BLaER1 treated with 17β-estradiol and CSF1 and Interleukin-3, amounts not matched to agents 10 nM and 100 nM (cell line): ENCODE measurements at regions not wholly inside any gene's neighbourhood (a gene's known extent, or its start where the extent isn't known, plus 50 kb on each side); places are given as distances from the start of the nearest gene placed in this dataset.

Experiments used
- H3K27ac ChIP-seq, 11 experiments: shearing (Covaris generic); formaldehyde crosslinking; 2 replicates each; pipeline ENCODE4 v1.8.1; 2022
- H3K27me3 ChIP-seq, 11 experiments: shearing (Covaris generic); formaldehyde crosslinking; 2 replicates each; pipeline ENCODE4 v1.8.1; 2022
- H3K36me3 ChIP-seq, 11 experiments: shearing (Covaris generic); formaldehyde crosslinking; 2 replicates each; pipeline ENCODE4 v1.8.1; 2022
- H3K4me1 ChIP-seq, 10 experiments: shearing (Covaris generic); formaldehyde crosslinking; 2 replicates each; pipeline ENCODE4 v1.8.1; 2022
- H3K4me2 ChIP-seq, 11 experiments: shearing (Covaris generic); formaldehyde crosslinking; 2 replicates each; pipeline ENCODE4 v1.8.1; 2022
- H3K4me3 ChIP-seq, 10 experiments: shearing (Covaris generic); formaldehyde crosslinking; 2 replicates each; pipeline ENCODE4 v1.8.1; 2022
- H3K9ac ChIP-seq, 11 experiments: shearing (Covaris generic); formaldehyde crosslinking; 2 replicates each; pipeline ENCODE4 v1.8.1; 2022
- H3K9me3 ChIP-seq, 11 experiments: shearing (Covaris generic); formaldehyde crosslinking; replicated peaks in 1 of 11; 2 replicates each; pipeline ENCODE4 v1.8.1; 2022
- H4K20me1 ChIP-seq, 11 experiments: shearing (Covaris generic); formaldehyde crosslinking; 2 replicates each; pipeline ENCODE4 v1.8.1; 2022
- Cebpa-rat ChIP-seq, 11 experiments: shearing (Covaris generic); IDR thresholded peaks; 2 replicates each; pipeline ENCODE4 v1.8.1; 2022

DNA sequence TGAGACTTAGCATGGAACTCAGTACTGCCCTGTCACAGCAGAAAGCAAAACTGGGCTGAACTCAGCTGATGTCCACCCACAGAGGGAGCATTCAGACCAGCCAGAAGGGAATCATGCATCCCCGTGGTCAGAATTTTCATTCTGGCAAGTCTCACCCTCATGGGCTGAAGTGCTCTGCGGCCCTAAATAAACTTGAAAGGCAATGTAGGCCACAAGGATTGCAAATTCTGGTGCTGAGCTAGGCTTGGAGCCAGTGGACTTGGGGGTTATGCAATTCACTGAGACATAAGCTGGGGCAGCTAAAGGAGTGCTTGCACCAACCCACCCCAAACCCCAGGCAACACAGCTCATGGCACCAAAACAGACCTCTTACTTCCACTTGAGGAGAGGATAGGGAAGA lies 494.1 kb downstream of the GABRG1 start:
- Histone ChIP-seq H3K27me3 (no peaks in the 10 kb centered on the region), H3K4me2 (no peak overlapping the region), H3K9ac (no peak overlapping the region), H3K9me3 (no peaks in the 10 kb centered on the region), H4K20me1 (no peaks in the 10 kb centered on the region), H3K27ac (no peak overlapping the region), H3K36me3 (no peaks in the 10 kb centered on the region), H3K4me3 (no peak overlapping the region), H3K4me1 (no peaks in the 10 kb centered on the region)
- TF ChIP-seq Cebpa-rat (IDR thresholded peaks at IDR 0.05) = no peak

GRCh38 chr4:45621971-45622370 lies 501.9 kb downstream of the GABRG1 start:
- H3K4me2 ChIP-seq = no peak overlapping the region
- no peak overlapping the region for H3K4me3 ChIP-seq
- H3K36me3 ChIP-seq = no peaks in the 10 kb centered on the region
- H4K20me1 ChIP-seq = no peaks in the 10 kb centered on the region
- no peaks in the 10 kb centered on the region for H3K27me3 ChIP-seq
- no peak overlapping the region for H3K9ac ChIP-seq
- H3K4me1 ChIP-seq = no peaks in the 10 kb centered on the region
- no peaks in the 10 kb centered on the region for H3K9me3 ChIP-seq
- no peak overlapping the region for H3K27ac ChIP-seq
- TF ChIP-seq Cebpa-rat (IDR thresholded peaks at IDR 0.05) = no peak

- Histone ChIP-seq H3K4me3 (no peak overlapping the region), H3K36me3 (no peaks in the 10 kb centered on the region), H3K27me3 (no peaks in the 10 kb centered on the region), H4K20me1 (no peaks in the 10 kb centered on the region), H3K27ac (no peak overlapping the region), H3K9ac (no peak overlapping the region), H3K9me3 (no peaks in the 10 kb centered on the region), H3K4me1 (no peaks in the 10 kb centered on the region), H3K4me2 (no peak overlapping the region)
- TF ChIP-seq Cebpa-rat (IDR thresholded peaks at IDR 0.05) = no peak
Measured at GRCh38 chr4:45620808-45621207, 503.0 kb downstream of the GABRG1 start.

- Histone ChIP-seq H3K4me1 (no peaks in the 10 kb centered on the region), H3K27me3 (no peaks in the 10 kb centered on the region), H3K9me3 (no peaks in the 10 kb centered on the region), H3K36me3 (no peaks in the 10 kb centered on the region), H3K27ac (no peak overlapping the region), H3K4me3 (no peak overlapping the region), H4K20me1 (no peaks in the 10 kb centered on the region), H3K9ac (no peak overlapping the region), H3K4me2 (no peak overlapping the region)
- no peak for TF ChIP-seq Cebpa-rat (IDR thresholded peaks at IDR 0.05)
Measured at GRCh38 chr4:45596379-45597101, 527.3 kb downstream of the GABRG1 start.

- Histone ChIP-seq H3K4me2 (no peak overlapping the region), H4K20me1 (no peaks in the 10 kb centered on the region), H3K4me3 (no peak overlapping the region), H3K27me3 (no peaks in the 10 kb centered on the region), H3K9me3 (peaks cover 0 to 5% (median 0%) of the 10 kb centered on the region in 11 experiments; a peak in 1 of 22 replicates), H3K4me1 (no peaks in the 10 kb centered on the region), H3K9ac (no peak overlapping the region), H3K36me3 (no peaks in the 10 kb centered on the region), H3K27ac (no peak overlapping the region)
- no peak for TF ChIP-seq Cebpa-rat (IDR thresholded peaks at IDR 0.05)
Measured at GRCh38 chr4:45580334-45580733, 543.5 kb downstream of the GABRG1 start.

- TF ChIP-seq Cebpa-rat (IDR thresholded peaks at IDR 0.05) = no peak
- Histone ChIP-seq H3K9ac (no peak overlapping the region), H3K27ac (no peak overlapping the region)
Measured at GRCh38 chr4:45578874-45579273, 545.0 kb downstream of the GABRG1 start.

DNA sequence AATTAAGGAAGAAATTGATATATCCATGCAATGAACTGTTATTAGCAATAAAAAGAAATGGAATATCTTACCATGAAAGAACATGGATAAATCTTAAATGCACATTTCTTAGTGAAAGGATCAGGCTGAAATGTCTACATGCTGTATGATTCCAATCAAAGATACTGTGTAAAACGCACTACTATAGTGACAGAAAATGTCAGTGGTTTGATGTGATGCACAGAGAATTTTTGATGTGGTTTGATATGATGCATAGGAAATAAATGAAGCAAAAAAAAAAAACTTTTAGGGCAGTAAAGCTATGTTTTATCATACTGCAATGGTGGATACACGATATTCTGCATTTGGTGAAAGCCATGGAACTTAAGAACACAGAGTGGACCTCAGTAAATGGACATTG lies 547.6 kb downstream of the GABRG1 start:
- Histone ChIP-seq H3K4me2 (no peak overlapping the region), H3K9me3 (no peaks in the 10 kb centered on the region; a peak in 1 of 22 replicates), H3K27me3 (no peaks in the 10 kb centered on the region), H3K4me3 (no peak overlapping the region), H3K27ac (no peak overlapping the region), H3K9ac (no peak overlapping the region), H3K36me3 (no peaks in the 10 kb centered on the region), H3K4me1 (no peaks in the 10 kb centered on the region), H4K20me1 (no peaks in the 10 kb centered on the region)
- TF ChIP-seq Cebpa-rat (IDR thresholded peaks at IDR 0.05) = no peak

More at GRCh38 chr4:45578874-45579273, 545.0 kb downstream of the GABRG1 start:
- no peak overlapping the region for H3K4me3 ChIP-seq
- H3K9me3 ChIP-seq = no peaks in the 10 kb centered on the region; a peak in 1 of 22 replicates
- no peaks in the 10 kb centered on the region for H3K27me3 ChIP-seq
- H4K20me1 ChIP-seq = no peaks in the 10 kb centered on the region
- no peaks in the 10 kb centered on the region for H3K36me3 ChIP-seq
- no peaks in the 10 kb centered on the region for H3K4me1 ChIP-seq
- no peak overlapping the region for H3K4me2 ChIP-seq

DNA sequence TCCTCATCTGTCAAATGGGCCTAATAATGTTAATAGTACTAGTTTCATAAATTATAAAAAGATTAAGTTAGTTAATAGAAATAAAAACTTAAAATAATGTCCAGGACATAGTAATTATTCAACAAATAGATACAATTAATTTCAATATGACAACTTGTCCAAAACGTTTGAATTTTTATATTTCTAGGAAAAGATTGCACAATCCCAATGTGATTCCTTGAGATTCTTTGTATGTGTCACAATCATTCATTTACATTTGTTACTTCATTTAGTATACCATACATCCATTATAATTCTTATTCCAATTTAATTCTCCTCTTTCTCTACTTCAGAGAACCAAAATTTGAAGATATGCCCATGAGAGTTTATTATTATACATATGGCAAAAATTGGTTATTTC lies 554.2 kb downstream of the GABRG1 start:
- Histone ChIP-seq H3K4me1 (no peaks in the 10 kb centered on the region), H3K4me3 (no peak overlapping the region), H3K27ac (no peak overlapping the region), H3K27me3 (no peaks in the 10 kb centered on the region), H3K9me3 (peaks cover 0 to 7% (median 0%) of the 10 kb centered on the region in 11 experiments; a peak in 8 of 22 replicates), H4K20me1 (no peaks in the 10 kb centered on the region), H3K4me2 (no peak overlapping the region), H3K36me3 (no peaks in the 10 kb centered on the region), H3K9ac (no peak overlapping the region)
- TF ChIP-seq Cebpa-rat (IDR thresholded peaks at IDR 0.05) = no peak

GRCh38 chr4:45568694-45569093 lies 555.2 kb downstream of the GABRG1 start:
- no peak overlapping the region for H3K27ac ChIP-seq
- TF ChIP-seq Cebpa-rat (IDR thresholded peaks at IDR 0.05) = no peak
- peaks cover 0 to 7% (median 0%) of the 10 kb centered on the region in 11 experiments; a peak in 7 of 22 replicates for H3K9me3 ChIP-seq
- H3K4me1 ChIP-seq = no peaks in the 10 kb centered on the region
- no peaks in the 10 kb centered on the region for H3K27me3 ChIP-seq
- no peak overlapping the region for H3K9ac ChIP-seq
- H3K4me2 ChIP-seq = no peak overlapping the region
- no peaks in the 10 kb centered on the region for H3K36me3 ChIP-seq
- H4K20me1 ChIP-seq = no peaks in the 10 kb centered on the region
- no peak overlapping the region for H3K4me3 ChIP-seq

DNA sequence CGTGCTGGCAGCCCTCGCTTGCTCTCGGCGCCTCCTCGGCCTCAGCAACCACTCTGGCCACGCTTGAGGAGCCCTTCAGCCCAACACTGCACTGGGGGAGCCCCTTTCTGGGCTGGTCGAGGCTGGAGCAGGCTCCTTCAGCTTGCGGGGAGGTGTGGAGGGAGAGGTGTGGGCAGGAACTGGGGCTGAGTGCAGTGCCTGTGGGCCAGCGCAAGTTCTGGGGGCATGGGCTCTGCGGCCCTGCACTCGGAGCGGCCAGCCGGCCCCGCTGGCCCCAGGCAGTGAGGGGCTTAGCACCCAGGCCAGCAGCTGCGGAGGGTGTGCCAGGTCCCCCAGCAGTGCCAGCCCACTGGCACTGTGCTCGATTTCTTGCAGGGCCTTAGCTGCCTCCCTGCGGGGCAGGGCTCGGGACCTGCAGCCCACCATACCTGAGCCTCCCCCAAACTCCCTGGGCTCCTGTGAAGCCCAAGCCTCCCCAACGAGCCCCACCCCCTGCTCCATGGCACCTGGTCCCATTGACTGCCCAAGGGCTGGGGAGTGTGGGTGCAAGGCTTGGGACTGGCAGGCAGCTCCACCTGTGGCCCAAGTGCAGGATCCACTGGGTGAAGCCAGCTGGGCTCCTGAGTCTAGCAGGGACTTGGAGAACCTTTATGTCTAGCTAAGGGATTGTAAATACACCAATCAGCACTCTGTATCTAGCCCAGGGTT lies 556.8 kb downstream of the GABRG1 start:
- Histone ChIP-seq H4K20me1 (no peaks in the 10 kb centered on the region), H3K4me3 (no peak overlapping the region), H3K9me3 (peaks cover 0 to 7% (median 0%) of the 10 kb centered on the region in 11 experiments; a peak in 7 of 22 replicates), H3K4me1 (no peaks in the 10 kb centered on the region), H3K4me2 (no peak overlapping the region), H3K36me3 (no peaks in the 10 kb centered on the region), H3K27me3 (no peaks in the 10 kb centered on the region), H3K9ac (no peak overlapping the region), H3K27ac (no peak overlapping the region)
- TF ChIP-seq Cebpa-rat (IDR thresholded peaks at IDR 0.05) = no peak
